ENCODE measurements at regions not wholly inside any gene's neighbourhood (a gene's known extent, or its start where the extent isn't known, plus 50 kb on each side); places are given as distances from the start of the nearest gene placed in this dataset.
A peak's percentile ranks its signal among the peaks of the same experiment; 100 is the strongest.

DNA sequence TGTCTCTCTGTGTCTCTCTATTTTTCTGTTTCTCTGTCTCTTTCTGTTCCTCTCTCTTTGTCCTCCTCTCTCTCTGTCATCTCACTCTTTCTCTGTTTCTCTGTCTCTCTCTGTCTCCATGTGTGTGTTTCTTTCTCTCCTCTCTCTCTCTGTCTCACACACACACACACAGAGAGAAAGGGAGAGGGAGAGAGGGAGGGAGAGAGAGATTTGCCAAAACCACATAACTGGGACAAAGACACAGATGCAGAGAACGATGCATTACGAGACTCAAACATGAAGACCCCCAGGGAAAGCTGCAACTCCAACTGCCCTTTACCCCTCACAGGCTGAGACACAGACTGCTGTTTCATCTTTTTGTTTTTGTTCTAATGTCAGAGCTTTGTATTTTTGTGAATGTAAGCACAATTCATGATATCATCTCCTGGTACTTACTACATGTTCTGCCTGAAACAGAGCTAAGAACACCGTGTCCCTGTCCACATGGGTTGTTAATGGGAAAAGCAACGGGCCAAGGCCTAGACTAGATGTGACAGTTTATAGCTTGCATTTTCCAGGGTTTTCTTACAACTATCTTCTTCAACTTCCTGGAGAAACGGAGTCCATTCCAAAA, 177.1 kb upstream of the ARID1B start:
- no peak for DNase-seq
- Histone ChIP-seq H3K27me3 (no peaks in the 10 kb centered on the region), H3K9me3 (no peaks in the 10 kb centered on the region), H3K36me3 (no peaks in the 10 kb centered on the region), H3K27ac (no peak overlapping the region), H3K4me3 (no peak overlapping the region), H3K4me1 (no peaks in the 10 kb centered on the region)
- intact Hi-C loops (cut with DNase I), result no loop called here
- whole genome bisulfite sequencing (ENCODE audit: insufficient coverage, low coverage, low lambda C conversion rate, missing lambda C conversion rate), result 68% methylated on average over 5 of the region's 5 CpGs
- ATAC-seq, result peak in 1 of 4 donors; percentile 25
- TF ChIP-seq POLR2A (IDR thresholded peaks at IDR 0.05), result no peak
- TF ChIP-seq, protein P1, sequence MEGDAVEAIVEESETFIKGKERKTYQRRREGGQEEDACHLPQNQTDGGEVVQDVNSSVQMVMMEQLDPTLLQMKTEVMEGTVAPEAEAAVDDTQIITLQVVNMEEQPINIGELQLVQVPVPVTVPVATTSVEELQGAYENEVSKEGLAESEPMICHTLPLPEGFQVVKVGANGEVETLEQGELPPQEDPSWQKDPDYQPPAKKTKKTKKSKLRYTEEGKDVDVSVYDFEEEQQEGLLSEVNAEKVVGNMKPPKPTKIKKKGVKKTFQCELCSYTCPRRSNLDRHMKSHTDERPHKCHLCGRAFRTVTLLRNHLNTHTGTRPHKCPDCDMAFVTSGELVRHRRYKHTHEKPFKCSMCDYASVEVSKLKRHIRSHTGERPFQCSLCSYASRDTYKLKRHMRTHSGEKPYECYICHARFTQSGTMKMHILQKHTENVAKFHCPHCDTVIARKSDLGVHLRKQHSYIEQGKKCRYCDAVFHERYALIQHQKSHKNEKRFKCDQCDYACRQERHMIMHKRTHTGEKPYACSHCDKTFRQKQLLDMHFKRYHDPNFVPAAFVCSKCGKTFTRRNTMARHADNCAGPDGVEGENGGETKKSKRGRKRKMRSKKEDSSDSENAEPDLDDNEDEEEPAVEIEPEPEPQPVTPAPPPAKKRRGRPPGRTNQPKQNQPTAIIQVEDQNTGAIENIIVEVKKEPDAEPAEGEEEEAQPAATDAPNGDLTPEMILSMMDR (IDR thresholded peaks at IDR 0.05), result no peak

GRCh38 chr6:156599366-156599765, 177.8 kb upstream of the ARID1B start:
- intact Hi-C loops (cut with DNase I), result no loop called here
- Histone ChIP-seq H3K9me3 (no peaks in the 10 kb centered on the region), H3K4me3 (no peak overlapping the region), H3K36me3 (no peaks in the 10 kb centered on the region), H3K27me3 (no peaks in the 10 kb centered on the region), H3K4me1 (no peaks in the 10 kb centered on the region), H3K27ac (no peak overlapping the region)
- no peak for ATAC-seq
- TF ChIP-seq, protein P1 (IDR thresholded peaks at IDR 0.05), result no peak
- TF ChIP-seq POLR2A (IDR thresholded peaks at IDR 0.05), result no peak
- 83% methylated on average over 10 of the region's 11 CpGs for WGBS (ENCODE audit: insufficient coverage, low coverage, low lambda C conversion rate, missing lambda C conversion rate)
- no peak for DNase-seq

- no peak overlapping the region for H3K27ac ChIP-seq
- no peak for ATAC-seq
These were observed 178.4 kb upstream of the ARID1B start for GRCh38 chr6:156598855-156599180.

GRCh38 chr6:156598071-156598854, 178.9 kb upstream of the ARID1B start:
- 76% methylated on average over 16 of the region's 22 CpGs for WGBS (ENCODE audit: insufficient coverage, low coverage, low lambda C conversion rate, missing lambda C conversion rate)
- TF ChIP-seq POLR2A (IDR thresholded peaks at IDR 0.05), result no peak
- TF ChIP-seq, protein P1 (IDR thresholded peaks at IDR 0.05), result no peak
- no peak overlapping the region for H3K27ac ChIP-seq
- ATAC-seq (no peak), DNase-seq (no peak)
- H3K4me1 ChIP-seq, result no peaks in the 10 kb centered on the region
- intact Hi-C loops (cut with DNase I), result no loop called here
- H3K36me3 ChIP-seq, result no peaks in the 10 kb centered on the region
- H3K9me3 ChIP-seq, result no peaks in the 10 kb centered on the region
- no peaks in the 10 kb centered on the region for H3K27me3 ChIP-seq
- no peak overlapping the region for H3K4me3 ChIP-seq

More at GRCh38 chr6:156598855-156599180, 178.4 kb upstream of the ARID1B start:
- Histone ChIP-seq H3K4me3 (no peak overlapping the region), H3K9me3 (no peaks in the 10 kb centered on the region), H3K36me3 (no peaks in the 10 kb centered on the region), H3K4me1 (no peaks in the 10 kb centered on the region), H3K27me3 (no peaks in the 10 kb centered on the region)
- TF ChIP-seq, protein P1 (IDR thresholded peaks at IDR 0.05), result no peak
- no peak for TF ChIP-seq POLR2A (IDR thresholded peaks at IDR 0.05)
- intact Hi-C loops (cut with DNase I), result no loop called here
- 67% methylated on average over 6 of the region's 6 CpGs for WGBS (ENCODE audit: insufficient coverage, low coverage, low lambda C conversion rate, missing lambda C conversion rate)
- DNase-seq, result no peak
